ENCODE measurements at regions not wholly inside any gene's neighbourhood (a gene's known extent, or its start where the extent isn't known, plus 50 kb on each side); places are given as distances from the start of the nearest gene placed in this dataset.

- TF ChIP-seq REST (IDR thresholded peaks at IDR 0.05; ENCODE audit: insufficient read depth in 1 of 2, low read depth in 2 of 2, low read length in 2 of 2) (no peak), SIN3A (IDR thresholded peaks at IDR 0.05; ENCODE audit: borderline replicate concordance, insufficient read depth, low read length) (no peak), POLR2AphosphoS5 (IDR thresholded peaks at IDR 0.05; ENCODE audit: low read depth, low read length) (no peak), TAF1 (IDR thresholded peaks at IDR 0.05; ENCODE audit: borderline replicate concordance, insufficient read depth, low read length) (no peak), FOXP2 (optimal IDR thresholded peaks at IDR 0.05; ENCODE audit: borderline replicate concordance, extremely low read depth, extremely low read length, insufficient read depth) (no peak)
Observed at GRCh38 chr14:71538288-71538687, 393.9 kb upstream of the RGS6 start.
